Neural cell (in vitro differentiated cells): ENCODE measurements at regions not wholly inside any gene's neighbourhood (a gene's known extent, or its start where the extent isn't known, plus 50 kb on each side); places are given as distances from the start of the nearest gene placed in this dataset.

Source experiments
- H2AFZ ChIP-seq: fragments of 200-600, 300-800 bp; sonication (generic), shearing (Covaris generic); 2 replicates; pipeline ENCODE4 v1.6.0; 2014; ENCODE audit warnings: low read depth, mild to moderate bottlenecking, antibody characterized with exemption, low read length, moderate library complexity
- H3F3A ChIP-seq: fragments of 200-600 bp; shearing (Covaris generic); 2 replicates; pipeline ENCODE4 v1.6.1; 2016; ENCODE audit warnings: mild to moderate bottlenecking, moderate library complexity, mixed read lengths, antibody characterized with exemption, low read length; ENCODE audit not compliant: insufficient read depth, poor library complexity, severe bottlenecking
- H3K27ac ChIP-seq: fragments of 200-600, 300-800 bp; sonication (generic), shearing (Covaris generic); 2 replicates; pipeline ENCODE4 v1.5.1; 2014; ENCODE audit warnings: mild to moderate bottlenecking, low read length, moderate library complexity
- H3K27me3 ChIP-seq: fragments of 300-800, 200-600 bp; sonication (generic), shearing (Covaris generic); 2 replicates; pipeline ENCODE4 v1.6.0; 2014; ENCODE audit warnings: mild to moderate bottlenecking, low read depth, low read length, moderate library complexity; ENCODE audit not compliant: insufficient read depth
- H3K36me3 ChIP-seq: fragments of 300-800, 200-600 bp; sonication (generic), shearing (Covaris generic); 2 replicates; pipeline ENCODE4 v1.5.1; 2014; ENCODE audit warnings: mild to moderate bottlenecking, antibody characterized with exemption, low read length, moderate library complexity; ENCODE audit not compliant: insufficient read depth
- H3K4me2 ChIP-seq: fragments of 300-800, 200-600 bp; sonication (generic), shearing (Covaris generic); 2 replicates; pipeline ENCODE4 v1.6.0; 2014; ENCODE audit warnings: mild to moderate bottlenecking, low read length
- H3K4me3 ChIP-seq: fragments of 300-800, 200-600 bp; sonication (generic), shearing (Covaris generic); 2 replicates; pipeline ENCODE4 v1.5.1; 2014; ENCODE audit warnings: mild to moderate bottlenecking, low read length, moderate library complexity
- H3K79me2 ChIP-seq: fragments of 200-600 bp; shearing (Covaris generic); replicated peaks from 2 replicates; pipeline ENCODE4 v1.6.0; 2014; ENCODE audit warnings: mild to moderate bottlenecking, low read length, moderate library complexity; ENCODE audit not compliant: insufficient read depth
- H3K9ac ChIP-seq: fragments of 300-800, 200-600 bp; sonication (generic), shearing (Covaris generic); 2 replicates; pipeline ENCODE4 v1.6.1; 2016; ENCODE audit warnings: mild to moderate bottlenecking, low read length, mixed read lengths
- H3K9me2 ChIP-seq: fragments of 200-600 bp; shearing (Covaris generic); 2 replicates; pipeline ENCODE4 v1.6.1; 2016; ENCODE audit warnings: mild to moderate bottlenecking, low read length, mixed read lengths; ENCODE audit not compliant: insufficient read depth
- H3K9me3 ChIP-seq: fragments of 200-600, 300-800 bp; sonication (generic), shearing (Covaris generic); 2 replicates; pipeline ENCODE4 v1.6.1; 2016; ENCODE audit warnings: mild to moderate bottlenecking, mixed run types, low read length, moderate library complexity, mixed read lengths
- H4K20me1 ChIP-seq: fragments of 200-600 bp; shearing (Covaris generic); 2 replicates; pipeline ENCODE4 v1.6.1; 2016; ENCODE audit warnings: mild to moderate bottlenecking, mixed run types; ENCODE audit not compliant: insufficient read depth
- CTCF ChIP-seq: fragments of 450-650 bp; IDR thresholded peaks from 2 replicates; pipeline ENCODE4 v1.5.1; 2014; ENCODE audit warnings: antibody characterized with exemption, mild to moderate bottlenecking, moderate library complexity; ENCODE audit not compliant: poor library complexity, severe bottlenecking
- EP300 ChIP-seq: fragments of 450-650 bp; conservative IDR thresholded peaks from 2 replicates; pipeline ENCODE4 v1.6.1; 2014; ENCODE audit warnings: antibody characterized with exemption, mild to moderate bottlenecking, moderate library complexity; ENCODE audit not compliant: poor library complexity, severe bottlenecking
- EZH2 ChIP-seq: fragments of 200-600, 300-800 bp; shearing (Covaris generic), sonication (generic); IDR thresholded peaks from 2 replicates; pipeline ENCODE4 v1.6.1; 2014; ENCODE audit warnings: antibody characterized with exemption, low read length, borderline replicate concordance, mild to moderate bottlenecking; ENCODE audit not compliant: insufficient read depth, poor library complexity, severe bottlenecking
- MXI1 ChIP-seq: fragments of 450-650 bp; conservative IDR thresholded peaks from 2 replicates; pipeline ENCODE4 v1.6.1; 2014; ENCODE audit warnings: antibody characterized with exemption, mild to moderate bottlenecking; ENCODE audit not compliant: poor library complexity, severe bottlenecking
- POLR2AphosphoS5 ChIP-seq: IDR thresholded peaks from 2 replicates; pipeline ENCODE4 v1.6.1; 2012
- RAD21 ChIP-seq: fragments of 450-650 bp; conservative IDR thresholded peaks from 2 replicates; pipeline ENCODE4 v1.6.1; 2014; ENCODE audit warnings: antibody characterized with exemption, mild to moderate bottlenecking, moderate library complexity
- REST ChIP-seq: IDR thresholded peaks from 2 replicates; pipeline ENCODE4 v1.6.1; 2012; ENCODE audit warnings: borderline replicate concordance
- SMC3 ChIP-seq: fragments of 450-650 bp; conservative IDR thresholded peaks from 2 replicates; pipeline ENCODE4 v1.6.1; 2014; ENCODE audit warnings: antibody characterized with exemption, mild to moderate bottlenecking, moderate library complexity; ENCODE audit not compliant: poor library complexity
- TAF1 ChIP-seq: IDR thresholded peaks from 2 replicates; pipeline ENCODE4 v1.6.1; 2012; ENCODE audit warnings: low read depth

GRCh38 chr7:124444696-124445480 is 320.7 kb downstream of the GPR37 start:
- H3K27ac ChIP-seq, result no peak overlapping the region
- no peak overlapping the region for H3K4me2 ChIP-seq
- H3K27me3 ChIP-seq, result no peaks in the 10 kb centered on the region
- H3K9me3 ChIP-seq, result no peaks in the 10 kb centered on the region
- no peak overlapping the region for H3K4me3 ChIP-seq
- H3K79me2 ChIP-seq, result no peaks in the 10 kb centered on the region
- no peaks in the 10 kb centered on the region for H3K9me2 ChIP-seq
- H4K20me1 ChIP-seq, result no peaks in the 10 kb centered on the region
- no peaks in the 10 kb centered on the region for H3K36me3 ChIP-seq
- H3K9ac ChIP-seq, result no peak overlapping the region
- TF ChIP-seq REST (no peak), EZH2 (no peak), POLR2AphosphoS5 (no peak), RAD21 (no peak), SMC3 (no peak), MXI1 (no peak), TAF1 (no peak), CTCF (no peak), EP300 (no peak)
- H2AFZ ChIP-seq, result no peak overlapping the region
- no peaks in the 10 kb centered on the region for H3F3A ChIP-seq

GRCh38 chr7:124443762-124444161 is 321.8 kb downstream of the GPR37 start:
- Histone ChIP-seq H3K27me3 (no peaks in the 10 kb centered on the region), H3K4me2 (no peak overlapping the region), H3K36me3 (no peaks in the 10 kb centered on the region), H3K4me3 (no peak overlapping the region), H3K9me2 (no peaks in the 10 kb centered on the region), H2AFZ (no peak overlapping the region), H3F3A (no peaks in the 10 kb centered on the region), H3K9ac (no peak overlapping the region), H4K20me1 (no peaks in the 10 kb centered on the region), H3K79me2 (no peaks in the 10 kb centered on the region), H3K9me3 (no peaks in the 10 kb centered on the region), H3K27ac (no peak overlapping the region)
- TF ChIP-seq TAF1 (no peak), RAD21 (no peak), CTCF (no peak), SMC3 (no peak), REST (no peak), POLR2AphosphoS5 (no peak), EZH2 (no peak), MXI1 (no peak), EP300 (no peak)
